ENCODE measurements at regions not wholly inside any gene's neighbourhood (a gene's known extent, or its start where the extent isn't known, plus 50 kb on each side); places are given as distances from the start of the nearest gene placed in this dataset.

GRCh38 chr14:38134416-38135030 is 73.2 kb upstream of the SSTR1 start:
- Mint-ChIP-seq H3K4me1 (peaks cover 0 to 1% (median 0%) of the 10 kb centered on the region in 3 donors), H3K36me3 (no peaks in the 10 kb centered on the region), H3K27me3 (no peaks in the 10 kb centered on the region), H3K4me3 (no peak overlapping the region), H3K9me3 (peaks cover 1 to 13% (median 4%) of the 10 kb centered on the region in 3 donors), H3K27ac (no peak overlapping the region)

- no peak overlapping the region for H3K4me3 Mint-ChIP-seq
- H3K27ac Mint-ChIP-seq, result no peak overlapping the region
- no peaks in the 10 kb centered on the region for H3K27me3 Mint-ChIP-seq
- peaks cover 1 to 13% (median 4%) of the 10 kb centered on the region in 3 donors for H3K9me3 Mint-ChIP-seq
- H3K36me3 Mint-ChIP-seq, result no peaks in the 10 kb centered on the region
- no peaks in the 10 kb centered on the region for H3K4me1 Mint-ChIP-seq
Observed at GRCh38 chr14:38135106-38135867, 72.4 kb upstream of the SSTR1 start.

- Mint-ChIP-seq H3K4me3 (no peak overlapping the region), H3K9me3 (peaks cover 1 to 7% (median 1%) of the 10 kb centered on the region in 3 donors), H3K36me3 (no peaks in the 10 kb centered on the region), H3K27me3 (no peaks in the 10 kb centered on the region), H3K4me1 (no peaks in the 10 kb centered on the region), H3K27ac (peak overlapping the region in 1 of 3 donors; percentile 48)
Observed at GRCh38 chr14:38137005-38137404, 70.7 kb upstream of the SSTR1 start.

GRCh38 chr14:38138473-38139138 is 69.1 kb upstream of the SSTR1 start:
- Mint-ChIP-seq H3K27me3 (no peaks in the 10 kb centered on the region), H3K4me1 (no peaks in the 10 kb centered on the region), H3K4me3 (no peak overlapping the region), H3K36me3 (no peaks in the 10 kb centered on the region), H3K9me3 (peaks cover 1 to 11% (median 3%) of the 10 kb centered on the region in 3 donors), H3K27ac (no peak overlapping the region)

- Mint-ChIP-seq H3K4me1 (no peaks in the 10 kb centered on the region), H3K36me3 (no peaks in the 10 kb centered on the region), H3K4me3 (no peak overlapping the region), H3K9me3 (peaks cover 1 to 10% (median 5%) of the 10 kb centered on the region in 3 donors), H3K27me3 (no peaks in the 10 kb centered on the region), H3K27ac (no peak overlapping the region)
Observed at GRCh38 chr14:38139926-38140325, 67.8 kb upstream of the SSTR1 start.

GRCh38 chr14:38143170-38143569 is 64.5 kb upstream of the SSTR1 start:
- no peak overlapping the region for H3K4me3 Mint-ChIP-seq
- H3K27me3 Mint-ChIP-seq, result no peaks in the 10 kb centered on the region
- no peak overlapping the region for H3K27ac Mint-ChIP-seq
- no peaks in the 10 kb centered on the region for H3K36me3 Mint-ChIP-seq
- H3K4me1 Mint-ChIP-seq, result no peaks in the 10 kb centered on the region
- peaks cover 1 to 17% (median 5%) of the 10 kb centered on the region in 3 donors for H3K9me3 Mint-ChIP-seq

- Mint-ChIP-seq H3K4me3 (no peak overlapping the region), H3K9me3 (peaks cover 1 to 17% (median 5%) of the 10 kb centered on the region in 3 donors), H3K36me3 (no peaks in the 10 kb centered on the region), H3K4me1 (no peaks in the 10 kb centered on the region), H3K27ac (no peak overlapping the region), H3K27me3 (no peaks in the 10 kb centered on the region)
Observed at GRCh38 chr14:38143659-38144505, 63.8 kb upstream of the SSTR1 start.

GRCh38 chr14:38145142-38145541 is 62.6 kb upstream of the SSTR1 start:
- Mint-ChIP-seq H3K36me3 (no peaks in the 10 kb centered on the region), H3K4me1 (no peaks in the 10 kb centered on the region), H3K9me3 (peaks cover 0 to 17% (median 5%) of the 10 kb centered on the region in 3 donors), H3K4me3 (no peak overlapping the region), H3K27ac (no peak overlapping the region), H3K27me3 (no peaks in the 10 kb centered on the region)

- H3K27ac Mint-ChIP-seq, result no peak overlapping the region
Observed at GRCh38 chr14:38150075-38150474, 57.6 kb upstream of the SSTR1 start.

More at GRCh38 chr14:38150075-38150474, 57.6 kb upstream of the SSTR1 start:
- no peaks in the 10 kb centered on the region for H3K36me3 Mint-ChIP-seq
- H3K27me3 Mint-ChIP-seq, result no peaks in the 10 kb centered on the region
- peaks cover 0 to 6% (median under 1%) of the 10 kb centered on the region in 3 donors for H3K9me3 Mint-ChIP-seq
- H3K4me3 Mint-ChIP-seq, result no peak overlapping the region
- H3K4me1 Mint-ChIP-seq, result no peaks in the 10 kb centered on the region
